CD14-positive monocyte (primary cell): ENCODE measurements at regions not wholly inside any gene's neighbourhood (a gene's known extent, or its start where the extent isn't known, plus 50 kb on each side); places are given as distances from the start of the nearest gene placed in this dataset.

Source experiments
- DNase-seq, 3 donors: peaks; one replicate each; pipeline ENCODE4 v3.0.0-alpha.2; 2011 to 2022
- H2AFZ ChIP-seq: 2 replicates; pipeline ENCODE4 v1.6.0; 2012; ENCODE audit warnings: mild to moderate bottlenecking, low read depth, low read length, inconsistent platforms; ENCODE audit not compliant: insufficient read depth, poor library complexity, severe bottlenecking
- H3K27ac ChIP-seq, 2 donors: 1 replicate in 1 of 2; 2 replicates in 1 of 2; pipeline ENCODE4 v1.5.1; 2012 to 2013; ENCODE audit warnings: low read length in 2 of 2, control low read depth in 1 of 2, inconsistent platforms in 1 of 2, low read depth in 1 of 2, mild to moderate bottlenecking in 1 of 2
- H3K27me3 ChIP-seq, 2 donors: one replicate each; pipeline versions ENCODE4 v1.6.0 to v1.6.1; 2011 to 2013; ENCODE audit warnings: low read length in 2 of 2; ENCODE audit not compliant: control insufficient read depth in 2 of 2, insufficient read depth in 2 of 2
- H3K36me3 ChIP-seq, 2 donors: replicated peaks in 1 of 2; 1 replicate in 1 of 2; 2 replicates in 1 of 2; pipeline versions ENCODE4 v1.5.1 to v1.6.1; 2012 to 2013; ENCODE audit warnings: low read length in 2 of 2, control low read depth in 1 of 2, inconsistent platforms in 1 of 2, mild to moderate bottlenecking in 1 of 2; ENCODE audit not compliant: insufficient read depth in 2 of 2, control insufficient read depth in 1 of 2
- H3K4me1 ChIP-seq, 2 donors: 1 replicate in 1 of 2; 2 replicates in 1 of 2; pipeline versions ENCODE4 v1.5.1 to v1.6.1; 2012 to 2013; ENCODE audit warnings: low read length in 2 of 2, control low read depth in 1 of 2, inconsistent platforms in 1 of 2, mild to moderate bottlenecking in 1 of 2, moderate library complexity in 1 of 2; ENCODE audit not compliant: insufficient read depth in 2 of 2, control insufficient read depth in 1 of 2
- H3K4me2 ChIP-seq: replicated peaks from 2 replicates; pipeline ENCODE3; 2012; ENCODE audit warnings: low read length, moderate library complexity, mild to moderate bottlenecking; ENCODE audit not compliant: poor library complexity, severe bottlenecking; ENCODE audit errors: extremely low read depth
- H3K4me3 ChIP-seq, 3 experiments: fragments of 200-600 bp in 1 of 3; sonication (generic) in 1 of 3; replicated peaks in 1 of 3; 1 replicate in 2 of 3; 2 replicates in 1 of 3; pipeline ENCODE4 v1.5.1; 2011 to 2013; ENCODE audit warnings: low read length in 3 of 3, mild to moderate bottlenecking in 3 of 3, control low read depth in 2 of 3, low read depth in 2 of 3, inconsistent platforms in 1 of 3, moderate library complexity in 1 of 3
- H3K79me2 ChIP-seq: 2 replicates; pipeline ENCODE4 v1.6.0; 2012; ENCODE audit warnings: mild to moderate bottlenecking, control low read depth, inconsistent platforms, low read length, moderate library complexity; ENCODE audit not compliant: insufficient read depth
- H3K9ac ChIP-seq: 2 replicates; pipeline ENCODE4 v1.6.0; 2017; ENCODE audit warnings: low read length, mild to moderate bottlenecking; ENCODE audit not compliant: insufficient read depth, poor library complexity, severe bottlenecking
- H3K9me3 ChIP-seq, 2 donors: replicated peaks in 1 of 2; 1 replicate in 1 of 2; 2 replicates in 1 of 2; pipeline versions ENCODE4 v1.5.1 to v1.6.1; 2012 to 2013; ENCODE audit warnings: low read length in 2 of 2, control low read depth in 1 of 2; ENCODE audit not compliant: control insufficient read depth in 1 of 2, insufficient read depth in 1 of 2
- H4K20me1 ChIP-seq: 2 replicates; pipeline ENCODE4 v1.6.0; 2012; ENCODE audit warnings: mild to moderate bottlenecking, low read length, control low read depth, moderate library complexity; ENCODE audit not compliant: insufficient read depth
- H3K27ac Mint-ChIP-seq, 7 donors: one replicate each; pipeline ENCODE4 v1.8.0; 2020; ENCODE audit warnings: mild to moderate bottlenecking in 7 of 7, mixed read lengths in 7 of 7, moderate library complexity in 6 of 7, inconsistent platforms in 2 of 7
- H3K27me3 Mint-ChIP-seq, 3 donors: one replicate each; pipeline ENCODE4 v1.8.0; 2021 to 2022; ENCODE audit warnings: low read depth in 3 of 3, mild to moderate bottlenecking in 3 of 3, mixed read lengths in 3 of 3, moderate library complexity in 3 of 3, inconsistent platforms in 1 of 3
- H3K36me3 Mint-ChIP-seq, 2 donors: one replicate each; pipeline ENCODE4 v1.8.0; 2020; ENCODE audit warnings: mixed read lengths in 2 of 2, inconsistent platforms in 1 of 2, mild to moderate bottlenecking in 1 of 2
- H3K4me1 Mint-ChIP-seq: one replicate; pipeline ENCODE4 v1.8.0; 2020; ENCODE audit warnings: mild to moderate bottlenecking, mixed read lengths
- H3K4me3 Mint-ChIP-seq, 2 donors: one replicate each; pipeline ENCODE4 v1.8.0; 2020; ENCODE audit warnings: mild to moderate bottlenecking in 2 of 2, mixed read lengths in 2 of 2, moderate library complexity in 1 of 2
- H3K9me3 Mint-ChIP-seq, 7 donors: one replicate each; pipeline ENCODE4 v1.8.0; 2020 to 2022; ENCODE audit warnings: mixed read lengths in 7 of 7, mild to moderate bottlenecking in 6 of 7, moderate library complexity in 6 of 7, inconsistent platforms in 2 of 7
- WGBS: methylation state at CpG from one replicate; pipeline ENCODE4 v1.1.5; 2013; ENCODE audit warnings: missing lambda C conversion rate; ENCODE audit not compliant: insufficient coverage; 5-methylcytosine and 5-hydroxymethylcytosine counted together
- intact Hi-C, 2 donors: fragments of 100-400 bp; cut with micrococcal nuclease; formaldehyde crosslinking; loops; one replicate each; pipeline versions ENCODE4 v1.15.0 to v1.15.1; 2023
- TF ChIP-seq, protein P1 (sequence below): fragments of 200-600 bp; IDR thresholded peaks from one replicate; pipeline ENCODE4 v1.8.0; 2022; ENCODE audit warnings: antibody characterized with exemption, mild to moderate bottlenecking

DNA sequence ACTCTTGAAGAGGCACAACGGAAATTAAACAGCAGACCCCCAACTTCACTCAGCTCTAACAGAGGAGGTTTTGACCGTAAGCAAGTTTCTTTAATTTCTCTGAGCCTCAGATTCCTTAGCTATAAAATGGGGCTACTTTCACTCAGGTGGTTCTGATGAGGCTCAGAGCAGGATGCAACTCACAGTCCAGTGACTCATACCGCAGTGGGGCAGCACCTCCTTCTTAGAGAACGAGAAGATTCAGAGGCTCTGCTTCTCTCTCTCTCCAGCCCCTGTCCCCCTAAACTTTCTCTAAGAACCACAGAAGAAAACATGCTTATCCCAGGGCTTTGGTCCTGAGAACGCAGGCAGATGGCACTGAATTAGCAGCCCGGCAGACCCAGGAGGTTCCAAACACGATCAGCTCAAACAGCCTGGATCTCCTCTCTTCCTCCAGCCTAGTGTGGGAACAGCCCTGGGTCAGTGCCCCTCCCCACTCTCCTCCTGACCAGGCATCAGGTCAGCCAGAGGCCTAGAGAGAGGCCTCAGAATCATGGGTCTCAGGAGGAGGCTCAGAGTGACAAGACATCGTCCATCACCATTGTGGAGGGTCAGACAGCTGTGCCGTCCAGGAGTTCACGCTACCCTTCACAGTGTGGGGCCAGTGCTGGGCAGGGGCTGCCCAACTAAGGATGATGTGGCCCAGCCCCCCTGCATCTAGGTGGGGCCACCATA lies 433.0 kb downstream of the PTPRU start:
- WGBS = 75% methylated on average over 9 of the region's 10 CpGs

GRCh38 chr1:29668551-29669157 lies 432.3 kb downstream of the PTPRU start:
- no peaks in the 10 kb centered on the region for H3K36me3 ChIP-seq
- WGBS = 44% methylated on average over 1 of the region's 7 CpGs
- peaks cover 6 to 11% of the 10 kb centered on the region in 2 donors for H3K27me3 ChIP-seq
- intact Hi-C loops = no loop called here
- no peaks in the 10 kb centered on the region for H3K79me2 ChIP-seq
- Mint-ChIP-seq H3K4me3 (no peak overlapping the region), H3K27ac (no peak overlapping the region), H3K9me3 (no peaks in the 10 kb centered on the region), H3K4me1 (no peaks in the 10 kb centered on the region), H3K36me3 (no peaks in the 10 kb centered on the region), H3K27me3 (peaks cover 10 to 24% (median 14%) of the 10 kb centered on the region in 3 donors)
- H3K4me3 ChIP-seq = no peak overlapping the region
- H2AFZ ChIP-seq = no peak overlapping the region
- TF ChIP-seq, protein P1, sequence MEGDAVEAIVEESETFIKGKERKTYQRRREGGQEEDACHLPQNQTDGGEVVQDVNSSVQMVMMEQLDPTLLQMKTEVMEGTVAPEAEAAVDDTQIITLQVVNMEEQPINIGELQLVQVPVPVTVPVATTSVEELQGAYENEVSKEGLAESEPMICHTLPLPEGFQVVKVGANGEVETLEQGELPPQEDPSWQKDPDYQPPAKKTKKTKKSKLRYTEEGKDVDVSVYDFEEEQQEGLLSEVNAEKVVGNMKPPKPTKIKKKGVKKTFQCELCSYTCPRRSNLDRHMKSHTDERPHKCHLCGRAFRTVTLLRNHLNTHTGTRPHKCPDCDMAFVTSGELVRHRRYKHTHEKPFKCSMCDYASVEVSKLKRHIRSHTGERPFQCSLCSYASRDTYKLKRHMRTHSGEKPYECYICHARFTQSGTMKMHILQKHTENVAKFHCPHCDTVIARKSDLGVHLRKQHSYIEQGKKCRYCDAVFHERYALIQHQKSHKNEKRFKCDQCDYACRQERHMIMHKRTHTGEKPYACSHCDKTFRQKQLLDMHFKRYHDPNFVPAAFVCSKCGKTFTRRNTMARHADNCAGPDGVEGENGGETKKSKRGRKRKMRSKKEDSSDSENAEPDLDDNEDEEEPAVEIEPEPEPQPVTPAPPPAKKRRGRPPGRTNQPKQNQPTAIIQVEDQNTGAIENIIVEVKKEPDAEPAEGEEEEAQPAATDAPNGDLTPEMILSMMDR = no peak
- H3K9ac ChIP-seq = no peak overlapping the region
- no peaks in the 10 kb centered on the region for H4K20me1 ChIP-seq
- no peaks in the 10 kb centered on the region for H3K9me3 ChIP-seq
- no peak for DNase-seq
- H3K4me1 ChIP-seq = no peaks in the 10 kb centered on the region
- no peak overlapping the region for H3K27ac ChIP-seq
- H3K4me2 ChIP-seq = no peak overlapping the region

More for the DNA sequence above, 433.0 kb downstream of the PTPRU start:
- Histone ChIP-seq H4K20me1 (no peaks in the 10 kb centered on the region), H3K27me3 (peaks cover 6 to 11% of the 10 kb centered on the region in 2 donors), H3K79me2 (no peaks in the 10 kb centered on the region), H3K4me2 (no peak overlapping the region), H3K9me3 (no peaks in the 10 kb centered on the region), H3K4me3 (no peak overlapping the region), H3K4me1 (no peaks in the 10 kb centered on the region), H3K9ac (no peak overlapping the region), H3K36me3 (no peaks in the 10 kb centered on the region), H2AFZ (no peak overlapping the region), H3K27ac (no peak overlapping the region)
- Mint-ChIP-seq H3K36me3 (no peaks in the 10 kb centered on the region), H3K27ac (peak overlapping the region in 1 of 7 donors; percentile 61), H3K9me3 (no peaks in the 10 kb centered on the region), H3K4me3 (peak overlapping the region in 1 of 2 donors; percentile 2), H3K4me1 (no peaks in the 10 kb centered on the region), H3K27me3 (peaks cover 10 to 24% (median 14%) of the 10 kb centered on the region in 3 donors)
- DNase-seq = no peak
- intact Hi-C loops = no loop called here
- TF ChIP-seq, protein P1 = no peak
